GM20000 (cell line): ENCODE measurements at regions not wholly inside any gene's neighbourhood (a gene's known extent, or its start where the extent isn't known, plus 50 kb on each side); places are given as distances from the start of the nearest gene placed in this dataset.

ENCODE experiments used
- DNase-seq: peaks from one replicate; pipeline ENCODE4 v3.0.0; 2012; ENCODE audit warnings: low spot score
- CTCF ChIP-seq: IDR thresholded peaks from 2 replicates; pipeline ENCODE4 v1.5.1; 2012; ENCODE audit warnings: mild to moderate bottlenecking, control low read depth; ENCODE audit errors: extremely low read depth, missing control alignments

DNA sequence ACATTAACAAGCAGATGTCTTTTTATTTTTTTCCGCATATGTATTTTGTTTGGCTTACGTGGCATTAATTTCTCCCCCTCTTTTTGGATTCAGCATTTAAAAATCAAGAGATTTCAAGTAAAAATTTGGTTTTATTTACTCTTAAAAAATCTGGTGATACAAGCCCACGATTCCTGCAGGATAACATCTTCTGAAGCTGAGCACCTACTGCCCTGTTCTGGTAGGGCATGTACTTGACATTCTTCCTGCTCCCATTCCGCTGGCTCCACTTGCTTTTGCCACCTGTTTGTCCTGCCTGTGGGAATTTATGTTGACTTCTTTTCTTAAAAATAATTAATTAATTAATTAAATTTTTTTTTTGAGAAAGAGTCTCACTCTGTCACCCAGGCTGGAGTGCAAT is 105.2 kb upstream of the SLC25A13 start:
- no peak for TF ChIP-seq CTCF
- DNase-seq, result no peak

GRCh38 chr7:96426685-96427084 is 104.8 kb upstream of the SLC25A13 start:
- no peak for TF ChIP-seq CTCF
- DNase-seq, result no peak

DNA sequence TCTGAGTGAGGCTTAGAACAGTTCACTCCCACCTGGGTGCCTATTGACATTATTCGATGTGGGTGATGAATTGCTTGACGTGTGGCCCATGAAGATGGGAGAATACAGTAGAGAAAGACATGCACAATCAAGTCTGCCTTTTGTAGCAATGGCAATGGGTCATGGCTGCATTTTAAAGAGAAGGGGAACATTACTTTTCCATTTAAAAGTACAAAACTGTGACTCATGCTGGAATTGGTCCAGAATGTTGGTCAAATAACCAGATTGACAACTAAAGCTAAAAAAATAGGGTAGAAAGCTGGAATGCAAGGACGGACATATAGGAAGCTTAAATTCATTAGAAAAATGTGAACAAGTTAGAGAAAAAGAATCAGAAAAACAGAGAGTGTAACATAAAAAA is 104.1 kb upstream of the SLC25A13 start:
- no peak for TF ChIP-seq CTCF
- no peak for DNase-seq

DNA sequence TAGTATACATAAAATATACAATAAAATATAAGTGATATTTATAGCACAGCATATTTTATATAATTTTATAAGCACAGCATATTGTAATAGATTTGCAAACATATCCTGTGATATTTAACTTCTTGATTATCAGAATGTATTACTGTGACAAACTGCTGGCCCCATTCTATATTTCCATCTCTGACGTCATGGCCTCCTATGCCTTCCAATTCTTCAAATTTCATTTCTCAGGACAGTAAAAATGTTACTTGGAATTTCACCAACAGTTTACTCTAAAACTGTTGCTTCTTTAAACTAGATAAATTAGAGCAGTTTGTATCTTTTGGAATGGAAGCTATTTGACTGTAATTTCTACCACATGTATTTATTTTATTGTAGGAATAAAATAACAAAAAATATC is 102.5 kb upstream of the SLC25A13 start:
- no peak for TF ChIP-seq CTCF

DNA sequence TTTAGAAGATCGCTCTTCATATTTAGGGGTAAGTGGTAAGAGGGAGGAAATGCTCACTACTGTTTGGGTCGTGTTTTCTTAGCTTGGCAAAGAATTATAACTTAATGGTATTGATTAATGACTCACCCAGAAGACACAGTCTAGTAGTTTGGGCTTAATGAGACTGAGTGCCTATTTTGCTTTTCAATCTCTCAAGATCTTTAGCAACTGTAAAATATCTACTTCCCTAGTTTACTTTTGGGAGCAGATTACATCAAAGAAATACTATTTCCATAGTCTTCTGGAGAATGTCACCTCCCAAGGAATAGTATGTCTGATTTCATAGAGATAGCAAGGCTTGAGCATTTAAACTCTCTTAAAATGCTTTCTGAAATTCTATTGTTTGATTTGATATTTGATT is 100.5 kb upstream of the SLC25A13 start:
- TF ChIP-seq CTCF, result no peak
- DNase-seq, result no peak

More for the DNA sequence above, 102.5 kb upstream of the SLC25A13 start:
- no peak for DNase-seq

GRCh38 chr7:96418581-96418980 is 96.7 kb upstream of the SLC25A13 start:
- no peak for TF ChIP-seq CTCF
- DNase-seq, result no peak

DNA sequence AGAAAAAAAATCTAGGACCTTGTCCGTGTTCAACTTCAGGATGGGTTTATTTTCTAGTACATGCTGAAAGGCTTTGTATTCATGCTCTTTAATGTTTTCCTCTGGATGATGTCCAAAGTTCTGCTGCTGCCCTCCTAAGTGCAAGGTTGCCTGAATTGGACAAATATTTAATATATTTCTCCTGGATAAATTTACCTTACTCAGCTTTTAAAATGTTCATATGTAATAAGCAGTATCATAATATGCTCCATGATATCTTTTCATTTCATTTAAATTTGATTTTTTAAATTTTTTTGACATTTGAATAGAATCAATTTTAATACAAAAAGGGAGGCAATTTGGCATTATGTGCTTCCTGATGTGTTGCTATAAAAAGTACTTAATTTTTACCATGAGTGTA is 95.9 kb upstream of the SLC25A13 start:
- TF ChIP-seq CTCF, result no peak
- DNase-seq, result no peak
